Left kidney (tissue), 1 donor: ENCODE measurements at regions not wholly inside any gene's neighbourhood (a gene's known extent, or its start where the extent isn't known, plus 50 kb on each side); places are given as distances from the start of the nearest gene placed in this dataset.
"Not testable (repeated sequence)": the region's sequence is repeated elsewhere in the genome, so short reads cannot be mapped to it uniquely, and the experiment has no call there.

Experiments used
- DNase-seq: peaks from one replicate; pipeline ENCODE4 v3.0.0-alpha.2; 2013

DNA sequence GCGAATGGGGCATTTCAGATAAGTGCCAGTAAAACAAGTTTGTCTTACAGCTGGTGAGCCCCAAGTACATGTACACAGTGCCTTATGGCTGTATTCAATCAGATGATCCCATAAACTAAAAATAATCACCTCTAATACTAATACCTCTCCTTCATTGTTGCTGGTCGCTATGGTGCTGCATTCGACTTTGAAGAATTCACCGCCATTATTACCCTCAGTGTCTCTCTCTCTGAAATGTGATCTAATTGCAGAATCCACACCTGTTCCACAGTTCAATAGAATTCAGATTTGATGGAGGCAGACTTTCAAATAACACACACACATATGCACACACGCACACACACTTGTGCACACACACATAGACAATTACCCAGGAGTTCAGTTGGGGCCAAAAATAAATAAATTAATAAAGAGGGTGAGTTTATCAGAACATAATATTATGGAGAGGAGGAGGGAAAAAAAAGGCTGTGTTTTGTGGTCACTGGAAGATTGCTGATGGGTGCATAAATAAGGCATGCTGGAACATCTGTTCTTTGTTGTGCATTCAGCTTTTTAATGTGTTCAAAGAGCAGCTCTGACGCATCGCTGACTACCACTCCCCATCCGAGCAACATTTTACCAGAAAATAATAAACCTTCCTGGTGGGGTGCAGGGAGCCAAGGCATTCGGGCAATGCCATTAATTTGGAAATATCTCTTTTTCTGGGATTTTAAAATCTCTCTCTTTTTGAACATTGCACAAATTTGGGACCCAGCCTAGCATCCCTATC lies 235.7 kb downstream of the SATB1 start:
- DNase-seq = peak; percentile 7

DNA sequence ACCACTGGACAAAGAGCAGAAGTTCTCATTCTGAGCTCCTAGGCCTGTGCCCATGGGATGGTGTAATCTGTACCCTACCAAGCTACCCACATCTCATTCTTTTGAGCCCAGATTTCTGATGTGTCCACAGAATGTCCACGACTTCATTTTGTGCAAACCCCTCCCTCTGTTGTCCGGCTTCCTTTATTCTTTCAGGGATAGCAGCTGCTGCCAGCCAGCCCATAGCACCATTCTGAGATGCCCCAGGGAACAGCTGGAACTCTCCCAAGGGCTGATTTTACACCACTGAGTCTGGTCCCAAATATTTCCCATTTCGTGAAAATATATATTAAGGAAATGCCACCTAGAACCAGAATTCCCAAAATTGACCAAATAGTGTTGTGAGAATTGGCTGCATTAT lies 236.6 kb downstream of the SATB1 start:
- no peak for DNase-seq

DNA sequence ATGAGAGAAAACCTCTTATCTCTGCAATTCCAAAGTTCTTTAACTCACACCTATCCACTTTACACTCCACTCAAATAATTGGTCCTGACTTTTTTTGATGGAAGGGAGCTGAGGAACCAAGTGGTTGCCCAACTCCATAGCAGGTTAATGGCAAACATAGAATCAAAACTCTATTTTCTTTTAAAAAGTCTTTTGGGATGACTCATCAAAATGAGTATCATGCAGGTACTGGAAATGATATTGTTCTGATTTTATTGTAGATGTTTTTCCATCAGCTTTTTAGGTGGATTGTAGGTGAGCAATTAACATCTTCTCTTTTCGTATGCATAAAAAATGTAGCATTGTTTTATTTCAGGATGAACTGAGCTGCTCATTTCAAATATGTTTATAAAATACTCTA lies 239.5 kb downstream of the SATB1 start:
- no peak for DNase-seq

DNA sequence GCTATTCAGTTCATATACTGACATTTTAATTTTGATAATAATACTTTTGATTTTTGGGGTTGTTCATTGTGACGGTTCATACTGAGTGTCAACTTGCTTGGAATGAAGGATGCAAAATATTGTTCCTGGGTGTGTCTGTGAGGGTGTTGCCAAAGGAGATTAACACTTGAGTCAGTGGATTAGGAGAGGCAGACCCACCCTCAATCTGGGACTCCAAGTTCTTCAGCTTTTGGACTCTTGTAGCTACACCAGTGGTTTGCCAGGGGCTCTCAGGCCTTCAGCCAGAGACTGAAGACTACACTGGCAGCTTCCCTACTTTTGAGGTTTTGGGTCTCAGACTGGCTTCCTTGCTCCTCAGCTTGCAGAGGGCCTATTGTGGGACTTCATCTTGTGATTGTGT lies 242.2 kb downstream of the SATB1 start:
- not testable (repeated sequence) for DNase-seq

DNA sequence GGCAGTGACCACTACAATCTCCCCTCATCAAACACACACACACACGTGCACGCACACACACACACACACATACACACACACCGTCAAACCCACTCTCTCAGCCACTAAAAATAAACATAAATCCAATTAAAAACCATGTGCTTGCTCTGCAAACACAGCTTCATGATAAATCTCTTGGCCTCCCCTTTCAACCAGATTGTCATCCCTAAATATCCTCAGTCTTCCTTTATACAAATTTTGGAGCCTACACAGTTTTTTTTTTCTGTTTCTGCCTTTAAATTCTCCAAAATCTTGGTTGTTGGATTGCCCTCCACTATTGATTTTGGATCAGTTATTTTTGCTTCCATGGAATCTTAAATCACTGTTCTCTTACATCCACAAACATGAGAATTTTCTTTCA lies 245.6 kb downstream of the SATB1 start:
- no peak for DNase-seq

DNA sequence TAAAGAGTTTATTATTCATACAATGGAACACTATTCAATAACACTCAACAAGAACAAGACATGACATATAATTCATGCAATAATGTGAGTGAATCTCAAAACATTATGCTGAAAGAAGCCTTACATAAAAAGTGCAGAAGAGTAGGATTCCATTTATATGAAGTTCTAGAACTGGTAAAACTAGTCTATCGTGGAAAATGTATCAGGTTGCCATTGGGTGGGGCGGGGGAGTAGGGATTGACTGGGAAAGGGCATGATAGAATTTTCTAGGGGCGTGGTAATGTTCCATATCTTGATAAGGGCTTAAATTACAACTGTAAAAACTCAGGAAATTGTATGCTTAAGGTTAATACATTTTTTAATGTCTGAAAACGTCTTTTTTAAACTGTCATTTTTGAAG lies 247.9 kb downstream of the SATB1 start:
- no peak for DNase-seq

DNA sequence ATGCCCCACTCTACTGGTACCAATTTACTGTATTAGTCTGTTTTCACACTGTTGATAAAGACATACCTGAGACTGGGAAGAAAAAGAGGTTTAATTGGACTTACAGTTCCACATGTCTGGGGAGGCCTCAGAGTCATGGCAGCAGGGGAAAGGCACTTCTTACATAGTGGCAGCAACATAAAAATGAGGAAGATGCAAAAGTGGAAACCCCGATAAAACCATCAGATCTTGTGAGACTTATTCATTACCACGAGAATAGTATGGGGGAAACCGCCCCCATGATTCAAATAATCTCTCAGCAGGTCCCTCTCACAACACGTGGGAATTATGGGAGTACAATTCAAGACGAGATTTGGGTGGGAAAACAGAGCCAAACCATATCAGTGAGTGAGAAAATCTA lies 251.2 kb downstream of the SATB1 start:
- DNase-seq = not testable (repeated sequence)

DNA sequence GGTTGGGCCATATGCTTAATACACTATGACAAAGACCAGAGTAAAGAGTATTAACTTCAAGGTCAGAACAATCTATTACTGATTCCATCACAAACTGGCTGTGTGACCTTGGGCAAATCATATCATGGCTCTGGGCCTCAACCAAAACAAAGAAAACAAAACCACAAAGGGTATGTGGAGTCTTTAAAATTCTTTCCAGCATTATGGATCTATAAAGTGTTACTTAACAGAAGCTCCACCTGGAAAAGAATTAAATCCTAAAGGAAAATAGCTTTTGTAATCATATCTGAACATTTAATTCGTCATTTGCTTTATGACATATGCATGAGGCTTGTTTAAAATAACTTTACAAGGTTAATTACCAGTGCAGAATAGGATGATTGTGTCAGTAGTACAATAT lies 265.5 kb downstream of the SATB1 start:
- DNase-seq = no peak

DNA sequence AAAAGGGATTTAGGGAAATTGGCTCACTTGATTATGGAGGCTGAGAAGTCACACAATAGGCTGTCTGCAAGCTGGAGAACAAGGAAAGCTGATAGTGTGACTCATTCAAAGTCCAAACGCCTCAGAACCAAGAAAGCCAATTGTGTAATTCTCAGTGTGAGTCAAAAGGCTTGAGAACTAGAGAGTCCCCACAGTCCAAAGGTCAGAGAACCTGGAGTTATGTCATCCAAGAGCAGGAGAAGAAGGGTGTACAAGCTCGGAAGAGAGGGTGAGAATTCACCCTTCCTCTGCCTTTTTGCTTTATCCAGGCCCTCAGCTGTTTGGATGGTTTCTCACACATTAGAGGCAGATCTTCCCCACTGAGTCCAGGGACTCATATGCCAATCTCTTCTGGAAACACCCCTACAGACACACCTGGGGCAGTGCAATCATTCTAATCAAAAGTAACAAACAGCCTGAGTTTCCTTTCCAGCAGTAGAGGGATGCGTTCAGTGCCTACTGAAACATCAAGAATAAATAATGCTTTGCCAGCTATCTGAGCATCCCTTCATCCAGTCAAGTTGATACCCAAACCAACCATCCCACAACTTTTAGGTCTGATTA lies 271.5 kb downstream of the SATB1 start:
- no peak for DNase-seq

DNA sequence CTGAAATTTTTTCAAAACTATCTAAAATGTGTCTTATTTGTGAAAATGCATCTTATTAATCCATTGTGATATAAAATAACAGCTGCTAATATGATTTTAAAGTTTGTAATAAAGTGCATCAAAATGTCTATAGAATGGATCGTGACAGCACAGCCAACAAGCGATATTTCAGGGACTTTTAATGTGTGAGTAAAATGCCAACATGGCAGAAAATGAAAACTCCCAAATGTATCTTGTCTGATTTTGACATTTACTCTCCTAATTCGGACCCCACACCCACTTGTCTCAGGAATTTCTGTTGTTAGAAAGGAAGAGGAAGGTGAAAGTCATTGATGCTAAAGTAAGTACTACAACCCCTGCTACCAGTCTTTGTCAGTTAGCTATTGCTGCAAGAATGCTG lies 273.9 kb downstream of the SATB1 start:
- DNase-seq = no peak

DNA sequence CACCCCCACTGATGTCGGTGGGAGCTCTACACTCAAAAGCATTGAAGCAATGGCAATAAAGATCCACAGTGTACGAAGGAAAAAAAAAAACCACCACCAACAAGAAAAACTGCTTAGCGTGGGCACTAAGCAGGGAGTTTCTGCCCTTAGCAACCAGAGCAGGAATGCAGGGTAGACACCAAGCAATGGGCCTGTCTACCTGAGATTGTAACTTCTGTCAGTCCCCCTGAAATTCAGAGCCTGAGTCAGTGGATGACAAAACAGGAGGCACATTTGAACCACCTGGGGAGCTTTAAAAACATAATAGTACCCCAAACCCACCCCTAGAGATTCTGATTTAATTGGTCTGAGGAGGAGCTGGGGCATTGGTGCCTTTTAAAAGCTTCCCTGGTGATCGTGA lies 275.2 kb downstream of the SATB1 start:
- no peak for DNase-seq

DNA sequence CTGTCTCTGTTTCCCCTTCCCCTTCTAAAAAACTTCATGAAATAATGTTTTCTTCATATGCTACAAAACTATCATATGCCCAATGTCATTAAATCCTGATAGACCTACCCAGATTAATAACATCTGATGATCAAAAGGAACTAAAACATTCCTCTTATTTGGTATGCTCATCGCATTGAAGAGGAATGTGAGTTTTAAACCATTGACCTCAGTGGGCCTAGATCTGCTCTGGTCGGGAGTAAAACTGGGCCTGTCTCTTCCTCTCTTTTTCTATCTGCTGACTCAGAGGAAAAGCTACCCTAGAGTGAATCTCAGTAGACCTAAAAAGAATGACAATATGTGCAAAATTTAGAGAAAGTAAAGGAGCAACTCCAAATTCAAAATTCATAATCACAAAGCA lies 275.8 kb downstream of the SATB1 start:
- DNase-seq = no peak

DNA sequence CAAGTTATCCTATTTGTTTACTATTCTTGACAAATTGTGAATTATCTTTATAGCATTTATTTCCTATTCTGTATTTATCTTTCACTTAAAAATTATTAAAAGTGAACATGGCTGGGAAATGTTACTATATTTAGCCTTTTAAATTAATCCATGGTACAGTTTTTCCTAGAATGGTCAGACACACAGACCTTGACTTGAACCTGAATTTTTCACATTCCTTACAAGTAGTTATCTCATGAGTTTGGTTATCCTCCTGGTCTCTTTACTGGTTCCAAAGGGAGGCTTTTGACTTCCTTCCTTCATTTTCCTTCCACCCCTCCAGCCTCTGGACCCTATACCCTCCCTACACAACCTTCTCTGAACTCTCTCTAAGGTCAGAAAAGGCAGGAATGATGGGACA lies 280.6 kb downstream of the SATB1 start:
- DNase-seq = no peak

DNA sequence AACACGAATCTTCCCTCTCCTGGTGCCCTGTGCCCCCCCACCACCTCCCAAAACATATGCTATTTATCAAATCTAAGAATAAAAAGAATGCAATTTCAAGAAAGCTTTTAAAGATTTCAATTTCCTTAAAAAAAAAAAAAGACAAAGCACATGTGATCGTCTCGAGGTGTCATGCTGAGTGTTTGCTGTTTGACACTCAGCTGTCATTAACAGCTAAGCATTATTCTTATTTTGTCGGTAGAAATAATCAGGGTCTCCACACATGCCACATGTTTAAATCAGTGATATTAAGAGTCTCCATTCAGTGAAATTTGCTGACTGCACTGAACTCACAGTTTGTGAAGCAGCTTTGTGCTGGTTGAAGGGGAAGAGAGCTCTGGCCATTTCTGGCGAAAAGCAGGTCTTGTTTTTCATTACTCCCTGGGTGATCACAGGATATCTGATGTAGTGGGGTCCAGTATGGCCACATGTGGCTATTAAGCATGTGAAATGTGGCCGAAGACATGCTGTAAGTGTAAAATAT lies 281.8 kb downstream of the SATB1 start:
- DNase-seq = no peak

DNA sequence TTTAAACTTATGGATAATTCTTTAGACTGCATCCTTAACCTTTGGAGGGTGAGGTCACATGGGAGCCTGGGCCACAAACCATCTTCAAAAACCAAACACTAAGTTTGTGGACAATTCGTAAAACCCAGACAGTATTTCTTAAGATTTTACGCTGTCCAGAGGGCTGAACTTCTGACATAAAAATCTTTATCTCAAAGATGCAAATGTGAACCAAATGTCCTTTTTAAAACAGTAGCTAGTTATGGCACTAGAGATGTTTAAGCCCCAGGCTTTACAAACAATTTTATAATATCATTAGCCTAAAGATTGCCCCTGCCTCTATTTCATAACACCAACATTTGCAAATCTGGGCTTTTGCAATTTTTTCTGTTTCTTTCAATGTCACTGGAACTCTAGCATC lies 287.2 kb downstream of the SATB1 start:
- no peak for DNase-seq

DNA sequence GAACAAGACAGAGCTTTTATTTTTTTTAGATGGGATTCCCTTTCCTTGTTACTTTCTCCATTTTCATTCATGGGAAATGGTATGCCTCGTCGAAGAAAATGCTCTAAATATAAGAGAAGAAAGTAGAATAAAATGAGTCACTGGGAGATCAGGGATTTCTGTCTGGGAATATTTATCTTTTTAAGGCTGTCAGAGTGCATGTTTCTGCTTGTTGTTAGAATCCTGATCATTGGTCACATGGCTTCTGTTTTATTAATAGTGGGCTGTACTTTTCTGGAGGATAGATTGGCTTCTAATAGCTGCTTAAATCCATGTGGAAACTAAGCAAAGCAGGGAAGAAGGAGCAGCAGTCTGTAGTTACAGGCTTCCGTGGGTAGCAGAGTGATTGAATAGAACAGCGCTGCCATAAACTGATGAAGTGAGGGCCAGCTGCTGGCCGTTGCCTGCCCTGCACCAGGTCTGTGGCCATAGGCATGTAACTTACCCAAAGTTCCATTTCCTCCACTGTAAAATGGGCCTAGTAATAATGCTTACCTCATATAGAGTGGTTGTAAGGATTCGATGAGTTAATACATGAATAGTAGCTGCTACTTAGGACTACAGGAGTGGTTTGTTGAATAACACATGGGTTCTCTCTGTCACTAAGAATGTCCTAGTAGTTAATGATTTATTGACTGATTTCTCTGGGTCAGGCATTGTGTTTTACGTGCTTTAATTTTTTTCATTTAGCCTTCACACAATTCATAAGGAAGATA lies 289.9 kb downstream of the SATB1 start:
- no peak for DNase-seq

DNA sequence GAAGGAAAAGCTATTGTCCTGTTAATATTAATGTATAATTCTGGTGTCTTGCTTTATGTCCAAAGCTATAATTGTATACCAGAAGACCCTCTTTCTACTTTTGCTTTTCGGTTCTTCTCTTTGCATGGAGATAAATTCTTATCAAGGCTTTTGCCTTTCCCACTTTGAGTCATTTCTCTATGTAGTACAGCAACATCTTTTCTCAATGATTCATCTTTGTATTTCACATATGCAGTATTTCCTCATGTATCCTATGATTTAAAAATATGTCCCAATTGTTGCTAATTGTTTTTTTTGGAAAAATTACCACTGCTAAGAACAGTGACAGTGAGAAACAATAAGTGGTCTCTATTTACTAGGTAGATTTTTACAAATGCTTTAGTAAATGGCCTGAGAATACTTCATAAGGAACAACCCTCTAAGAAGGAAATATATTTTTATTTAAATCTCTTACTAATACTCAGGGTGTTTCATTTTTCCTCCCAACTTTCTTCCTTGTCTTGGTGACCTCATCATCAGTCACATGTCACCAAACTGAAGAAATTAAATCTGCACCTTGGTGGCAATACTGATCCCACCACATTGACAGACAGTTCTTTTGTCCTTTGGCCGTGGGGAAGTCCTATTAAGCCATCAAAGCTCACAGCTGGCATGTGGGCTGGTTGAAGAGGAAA lies 290.6 kb downstream of the SATB1 start:
- DNase-seq = no peak

DNA sequence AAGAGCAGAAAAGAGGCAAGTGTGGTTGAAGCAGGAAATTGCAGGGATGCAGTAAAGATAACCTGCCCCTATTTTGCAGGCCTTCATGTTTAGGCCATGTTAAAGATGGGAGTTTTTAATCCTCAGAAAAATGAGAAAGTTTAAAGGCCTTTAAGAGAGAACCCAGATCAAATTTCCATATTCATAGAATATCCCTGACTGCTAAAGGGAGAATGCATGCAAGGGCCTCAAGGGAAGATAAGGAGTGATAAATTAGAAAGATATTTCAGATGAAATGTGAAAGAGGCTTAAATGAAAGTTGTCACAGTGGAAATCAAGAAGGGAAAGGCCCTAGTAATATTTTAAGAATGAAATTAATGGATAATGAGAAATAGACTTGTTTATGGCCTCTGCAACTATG lies 292.1 kb downstream of the SATB1 start:
- no peak for DNase-seq

DNA sequence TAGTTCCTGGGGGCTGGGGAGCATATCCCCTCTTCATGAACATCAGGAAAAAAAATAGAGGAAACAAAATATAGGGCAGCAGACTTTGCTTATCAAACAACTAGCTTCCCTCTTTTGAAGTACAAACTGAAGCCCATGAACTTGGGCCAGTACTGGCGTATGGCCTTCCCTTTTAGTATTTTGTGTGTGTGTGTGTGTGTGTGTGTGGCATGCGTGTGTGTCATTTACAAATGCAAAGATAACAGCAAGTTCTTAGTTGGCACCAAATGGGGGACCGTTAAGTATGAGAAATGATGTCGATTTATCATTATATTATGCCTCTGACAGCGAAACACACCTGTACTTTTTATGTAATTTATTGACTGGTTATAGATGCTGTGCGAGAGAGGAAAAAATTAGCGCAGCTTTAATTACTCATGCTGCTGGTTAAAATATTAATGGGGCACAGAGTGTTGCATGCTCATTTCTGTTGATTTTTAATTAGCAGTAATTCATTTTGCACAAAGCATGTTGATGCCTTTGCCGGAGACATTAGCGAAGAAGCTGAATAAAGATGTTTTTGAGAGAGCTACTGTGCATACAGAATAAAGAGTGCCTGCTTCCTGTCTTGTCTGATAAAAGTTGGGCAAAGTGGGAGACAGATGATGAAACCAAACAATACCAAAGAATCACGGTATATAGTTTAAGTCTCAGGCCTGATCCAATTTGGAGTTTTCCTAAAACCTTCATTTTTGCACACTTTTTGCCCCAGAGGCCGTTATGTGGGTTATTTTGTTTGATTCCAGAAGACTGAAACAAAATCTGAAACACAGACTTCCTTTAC lies 297.1 kb downstream of the SATB1 start:
- no peak for DNase-seq

DNA sequence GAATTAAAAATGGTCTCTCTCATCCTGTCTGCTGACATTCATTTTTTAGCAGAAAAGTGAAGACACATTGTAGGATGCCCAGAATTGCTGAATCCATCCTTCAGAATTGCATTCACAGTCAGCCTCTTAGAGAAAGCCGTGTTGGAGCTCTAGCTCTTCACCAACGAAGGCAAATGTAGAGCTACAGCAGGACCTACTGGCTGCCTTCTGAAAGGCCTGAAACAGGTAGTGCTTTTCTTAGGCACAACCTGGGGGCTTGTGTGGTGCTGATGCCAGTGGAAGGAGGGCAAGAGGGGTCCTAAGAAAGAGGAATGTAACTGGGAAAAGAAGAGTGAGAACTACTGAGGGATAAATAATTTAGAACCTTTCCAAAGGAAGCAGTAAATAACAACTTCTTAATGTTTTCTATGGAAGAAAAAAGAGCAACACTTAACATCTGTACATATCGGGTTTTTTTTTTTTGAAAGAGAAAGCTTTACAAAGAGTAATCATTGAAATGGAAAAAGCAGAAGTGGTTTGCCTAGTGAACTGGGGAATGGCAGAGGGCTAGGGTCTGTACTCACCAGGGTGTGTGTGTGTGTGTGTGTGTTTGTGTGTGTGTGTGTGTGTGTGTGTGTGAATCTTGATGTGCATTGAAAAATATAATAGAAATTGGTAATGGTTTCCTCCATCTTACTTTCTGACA lies 297.8 kb downstream of the SATB1 start:
- no peak for DNase-seq

DNA sequence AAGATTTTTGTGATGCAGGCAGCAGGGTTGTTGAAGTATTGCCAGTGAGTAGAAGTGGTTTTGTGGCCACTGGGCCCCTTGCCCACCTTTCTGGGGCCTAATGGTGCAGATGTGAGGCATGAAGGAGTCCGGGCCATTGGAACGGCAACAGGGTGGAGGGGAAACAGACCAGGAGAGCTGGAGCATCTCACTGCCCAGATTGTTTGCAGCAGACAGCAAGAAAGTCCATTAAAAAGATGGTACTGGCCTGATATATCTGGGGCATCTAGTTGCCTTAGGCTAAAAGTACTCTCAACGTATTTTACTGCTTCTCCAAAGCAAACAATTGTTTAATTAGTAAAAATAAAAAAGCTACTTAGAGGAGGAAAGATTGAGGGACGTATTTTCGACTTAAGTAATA lies 298.4 kb downstream of the SATB1 start:
- no peak for DNase-seq
